Large intestine (tissue), 3 donors: ENCODE measurements at regions not wholly inside any gene's neighbourhood (a gene's known extent, or its start where the extent isn't known, plus 50 kb on each side); places are given as distances from the start of the nearest gene placed in this dataset.

ENCODE experiments used
- DNase-seq, 2 donors: peaks; one replicate each; pipeline versions ENCODE4 v3.0.0 to v3.0.0-alpha.2; 2013
- H3K27ac ChIP-seq: one replicate; pipeline ENCODE4 v1.5.1; 2013; ENCODE audit warnings: low read length
- H3K27me3 ChIP-seq: 2 replicates; pipeline ENCODE4 v1.6.1; 2013; ENCODE audit warnings: low read length; ENCODE audit not compliant: control insufficient read depth, insufficient read depth
- H3K36me3 ChIP-seq: 2 replicates; pipeline ENCODE4 v1.6.1; 2013; ENCODE audit warnings: low read length; ENCODE audit not compliant: control insufficient read depth, insufficient read depth
- H3K4me1 ChIP-seq: one replicate; pipeline ENCODE4 v1.6.1; 2013; ENCODE audit warnings: low read length; ENCODE audit not compliant: control insufficient read depth, insufficient read depth
- H3K4me3 ChIP-seq: one replicate; pipeline ENCODE4 v1.5.1; 2013; ENCODE audit warnings: low read length
- H3K9me3 ChIP-seq: one replicate; pipeline ENCODE4 v1.6.1; 2013; ENCODE audit warnings: mild to moderate bottlenecking, low read depth, low read length, moderate library complexity; ENCODE audit not compliant: control insufficient read depth
- WGBS: methylation state at CpG from one replicate; pipeline ENCODE4 v1.1.5; 2013; ENCODE audit warnings: low lambda C conversion rate; ENCODE audit not compliant: insufficient coverage; 5-methylcytosine and 5-hydroxymethylcytosine counted together

DNA sequence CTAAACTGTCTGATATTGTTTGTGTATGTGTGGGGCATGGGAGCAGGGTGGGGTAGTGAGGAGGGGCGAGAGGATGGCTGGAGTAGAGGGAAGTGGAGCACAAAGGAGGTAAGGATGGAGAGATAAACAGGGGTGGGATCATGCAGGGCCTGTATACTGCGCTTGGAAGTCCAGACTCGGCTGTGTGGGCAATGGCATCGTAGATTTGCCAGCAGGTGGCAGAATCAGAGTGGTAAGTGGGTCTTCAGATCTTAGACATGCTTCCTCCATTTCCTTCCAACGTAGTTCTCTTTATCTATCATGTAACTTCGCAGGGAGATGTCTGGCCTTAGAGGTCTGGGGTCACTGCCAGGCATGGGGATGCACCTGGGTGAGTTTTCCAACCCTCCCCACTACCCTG, 155.5 kb downstream of the PDGFRA start:
- no peaks in the 10 kb centered on the region for H3K9me3 ChIP-seq
- WGBS: 80% methylated on average over 1 of the region's 6 CpGs
- no peaks in the 10 kb centered on the region for H3K4me1 ChIP-seq
- DNase-seq: peak; percentile 9 to 16
- no peak overlapping the region for H3K4me3 ChIP-seq
- peak overlapping the region; percentile 26 for H3K27ac ChIP-seq
- no peaks in the 10 kb centered on the region for H3K27me3 ChIP-seq
- H3K36me3 ChIP-seq: no peaks in the 10 kb centered on the region

DNA sequence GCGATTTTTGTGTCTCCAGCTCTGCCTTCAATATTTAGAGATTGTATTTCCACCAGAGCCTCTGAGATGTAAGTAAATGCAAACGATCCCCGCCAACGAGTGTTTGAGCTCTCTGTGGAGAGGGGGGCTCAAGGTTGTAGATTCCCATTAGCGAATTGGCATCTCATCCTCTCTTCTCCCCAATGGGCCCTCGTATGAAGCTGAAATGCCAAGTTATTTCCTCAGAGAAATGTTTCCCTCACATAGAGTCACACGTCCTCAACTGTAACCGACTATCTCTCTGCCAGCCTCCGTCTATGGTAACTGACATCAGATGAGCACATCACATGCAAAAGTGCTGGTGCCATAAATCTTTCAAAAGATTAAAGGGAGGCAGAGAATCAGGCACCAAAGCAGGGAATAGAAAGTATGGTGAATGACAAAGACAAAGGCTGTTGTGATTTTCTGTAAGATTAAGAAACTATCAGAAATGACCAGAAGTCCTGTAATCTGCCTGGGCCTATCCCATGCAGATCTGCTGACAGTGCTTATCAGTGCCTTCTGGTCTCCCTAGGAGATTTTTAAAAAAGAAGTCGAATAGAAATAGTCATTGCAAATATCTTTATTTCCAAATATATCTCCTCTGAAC, 157.1 kb downstream of the PDGFRA start:
- Histone ChIP-seq H3K36me3 (no peaks in the 10 kb centered on the region), H3K27me3 (no peaks in the 10 kb centered on the region), H3K9me3 (no peaks in the 10 kb centered on the region), H3K27ac (no peak overlapping the region), H3K4me3 (no peak overlapping the region), H3K4me1 (no peaks in the 10 kb centered on the region)
- 100% methylated on average over 1 of the region's 10 CpGs for WGBS
- no peak for DNase-seq

DNA sequence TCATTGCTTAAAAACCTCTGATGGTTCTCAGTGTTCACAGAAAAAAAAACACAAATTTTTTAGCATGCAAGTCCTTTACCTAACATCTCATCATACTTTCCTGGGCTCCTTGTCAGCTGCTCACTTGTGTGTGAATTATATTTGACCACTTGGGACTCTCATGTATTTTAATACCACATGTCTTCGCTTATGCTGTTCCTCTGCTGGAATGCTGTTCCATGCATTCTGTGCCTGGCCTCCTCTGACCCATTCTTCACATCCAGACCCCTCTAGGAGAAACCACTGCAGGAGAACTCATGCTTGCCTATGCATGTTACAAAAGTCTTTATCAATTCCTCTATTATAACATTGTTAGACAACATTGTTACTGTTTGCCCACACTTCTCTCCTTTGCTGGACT, 157.6 kb downstream of the PDGFRA start:
- no CpG with 5 or more reads among the region's 1 CpG for WGBS
- H3K27ac ChIP-seq: no peak overlapping the region
- no peaks in the 10 kb centered on the region for H3K27me3 ChIP-seq

DNA sequence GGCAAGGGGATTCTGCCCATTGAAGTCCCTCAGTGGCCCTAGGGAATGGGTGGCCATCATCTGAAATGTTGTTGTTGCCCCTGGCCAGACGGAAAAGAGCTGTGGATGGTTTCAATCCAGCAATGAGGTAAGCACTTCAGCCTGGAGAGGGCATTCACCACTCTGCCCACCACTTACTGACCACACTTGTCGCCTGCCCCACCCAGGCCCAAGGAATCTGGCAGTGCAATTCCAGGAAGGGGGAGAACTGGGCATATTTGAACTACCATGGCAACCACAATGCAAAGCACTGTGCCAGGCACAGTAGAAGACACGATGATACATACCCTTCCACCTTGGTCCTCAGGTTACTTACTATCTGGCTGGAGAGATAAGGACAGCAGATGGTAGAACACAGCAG, 161.6 kb downstream of the PDGFRA start:
- Histone ChIP-seq H3K4me3 (no peak overlapping the region), H3K4me1 (no peaks in the 10 kb centered on the region), H3K27ac (no peak overlapping the region), H3K27me3 (no peaks in the 10 kb centered on the region), H3K9me3 (no peaks in the 10 kb centered on the region), H3K36me3 (no peaks in the 10 kb centered on the region)
- WGBS: no CpG with 5 or more reads among the region's 3 CpGs
- DNase-seq: no peak

More for the DNA sequence above, 157.6 kb downstream of the PDGFRA start:
- Histone ChIP-seq H3K4me3 (no peak overlapping the region), H3K36me3 (no peaks in the 10 kb centered on the region), H3K4me1 (no peaks in the 10 kb centered on the region), H3K9me3 (no peaks in the 10 kb centered on the region)
- DNase-seq: no peak

DNA sequence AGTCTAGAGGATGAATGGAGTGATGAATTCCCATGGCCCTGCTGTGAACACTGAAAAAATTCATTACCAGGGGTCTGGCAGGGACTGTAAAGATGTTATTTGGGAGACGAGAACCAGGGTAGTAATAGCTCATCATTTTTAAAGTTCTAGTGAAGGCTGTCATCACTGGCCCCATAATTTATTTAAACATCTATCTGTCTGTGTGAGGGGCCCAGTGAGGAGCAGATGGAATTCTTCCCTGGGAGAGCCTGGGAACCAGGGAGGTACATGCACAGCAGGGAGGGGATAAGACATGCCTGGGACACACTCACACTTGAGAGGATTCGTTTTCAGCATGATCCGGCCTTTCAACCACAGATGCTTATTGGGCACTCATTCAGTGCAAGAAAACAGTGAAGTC, 162.0 kb downstream of the PDGFRA start:
- Histone ChIP-seq H3K4me1 (no peaks in the 10 kb centered on the region), H3K9me3 (no peaks in the 10 kb centered on the region), H3K4me3 (no peak overlapping the region), H3K27ac (no peak overlapping the region), H3K36me3 (no peaks in the 10 kb centered on the region), H3K27me3 (no peaks in the 10 kb centered on the region)
- WGBS: 40% methylated on average over 1 of the region's 3 CpGs
- no peak for DNase-seq

DNA sequence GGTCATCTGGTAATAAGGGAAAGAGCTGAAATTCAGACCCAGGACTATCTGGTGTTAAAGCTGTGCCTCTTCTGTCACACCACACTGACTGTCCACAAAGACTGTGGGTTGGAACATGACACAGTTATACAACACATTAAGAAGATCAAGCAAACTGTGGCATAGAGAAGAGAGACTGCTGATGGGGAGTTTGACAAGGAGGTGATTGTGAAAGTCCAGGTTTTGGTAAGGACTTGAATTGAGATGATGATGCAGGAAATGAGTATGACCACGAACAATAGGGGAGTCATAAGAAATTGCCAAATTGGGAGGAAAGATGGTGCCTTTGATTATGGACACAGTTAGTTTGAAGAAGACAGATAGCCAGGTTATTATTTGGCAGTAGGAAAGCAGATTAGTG, 163.4 kb downstream of the PDGFRA start:
- 88% methylated on average over 1 of the region's 1 CpG for WGBS

DNA sequence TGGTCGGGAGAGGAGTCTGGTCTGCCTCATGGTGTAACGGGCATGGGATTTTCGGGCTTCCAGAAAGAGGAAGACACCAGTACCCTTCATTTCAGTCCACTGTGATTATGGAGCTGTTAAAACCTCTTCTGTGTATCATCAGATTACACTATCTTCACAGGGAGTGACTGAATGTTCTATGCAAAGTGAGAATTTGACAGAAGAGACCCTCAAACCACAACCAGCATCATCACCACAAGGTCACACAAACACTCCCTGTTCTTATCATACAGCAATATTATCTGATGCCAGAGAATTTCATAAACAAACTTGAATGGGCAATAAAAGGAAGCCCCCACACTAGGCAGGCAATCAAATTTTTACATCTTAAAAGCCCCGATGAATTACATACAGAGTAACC, 164.2 kb downstream of the PDGFRA start:
- Histone ChIP-seq H3K27ac (no peak overlapping the region), H3K4me3 (no peak overlapping the region), H3K36me3 (no peaks in the 10 kb centered on the region), H3K27me3 (no peaks in the 10 kb centered on the region), H3K4me1 (no peaks in the 10 kb centered on the region), H3K9me3 (no peaks in the 10 kb centered on the region)
- WGBS: 67% methylated on average over 1 of the region's 4 CpGs
- DNase-seq: no peak

More for the DNA sequence above, 163.4 kb downstream of the PDGFRA start:
- no peaks in the 10 kb centered on the region for H3K36me3 ChIP-seq
- H3K27me3 ChIP-seq: no peaks in the 10 kb centered on the region
- H3K9me3 ChIP-seq: no peaks in the 10 kb centered on the region
- no peak overlapping the region for H3K27ac ChIP-seq
- DNase-seq: no peak
- no peak overlapping the region for H3K4me3 ChIP-seq
- no peaks in the 10 kb centered on the region for H3K4me1 ChIP-seq

DNA sequence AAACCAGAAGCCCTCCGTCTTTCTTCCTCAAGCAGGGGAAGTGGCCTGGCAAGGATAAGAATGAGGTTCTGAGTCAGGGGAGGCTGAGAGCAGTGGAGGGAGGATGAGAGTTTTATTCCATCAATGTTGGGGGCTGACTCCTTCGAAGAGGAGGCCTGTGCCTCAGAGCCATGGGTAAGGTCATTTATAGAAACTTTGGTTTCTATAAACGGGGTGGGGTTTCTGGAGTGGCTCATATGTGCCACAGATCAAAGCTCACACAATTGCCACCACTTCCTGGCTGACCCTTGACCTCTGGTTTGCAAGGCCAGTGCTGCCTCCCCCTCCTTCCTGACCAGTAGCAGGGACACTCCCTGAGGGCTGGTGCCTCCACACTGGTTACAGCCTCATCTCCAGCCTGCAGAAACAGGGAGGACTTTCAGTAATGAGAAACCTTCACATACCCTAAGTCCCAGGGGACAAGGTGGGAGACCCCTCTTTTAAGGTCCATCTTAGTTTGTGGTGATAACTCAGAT, 166.0 kb downstream of the PDGFRA start:
- Histone ChIP-seq H3K36me3 (no peaks in the 10 kb centered on the region), H3K4me3 (no peak overlapping the region), H3K9me3 (no peaks in the 10 kb centered on the region), H3K27me3 (no peaks in the 10 kb centered on the region), H3K27ac (no peak overlapping the region), H3K4me1 (no peaks in the 10 kb centered on the region)
- no CpG with 5 or more reads among the region's 3 CpGs for WGBS
- DNase-seq: no peak

DNA sequence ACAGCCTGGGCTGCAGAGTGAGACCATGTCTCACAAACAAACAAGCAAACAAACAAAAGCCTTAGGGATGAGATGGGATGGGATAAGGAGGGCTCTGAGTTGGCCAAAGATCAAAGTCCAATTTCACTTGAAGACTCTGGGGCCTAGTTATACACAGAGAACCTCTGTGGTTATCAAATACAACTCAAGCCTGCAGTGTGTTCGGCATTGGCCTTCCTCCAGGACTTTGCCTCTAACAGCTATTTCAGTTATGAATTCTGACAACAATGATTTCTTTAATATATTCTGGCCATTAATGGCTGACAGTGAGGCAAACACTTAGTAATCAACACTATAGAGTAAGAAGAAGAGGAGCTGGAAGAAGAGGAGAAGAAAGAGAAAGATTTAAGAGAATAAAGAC, 171.1 kb downstream of the PDGFRA start:
- Histone ChIP-seq H3K4me1 (no peaks in the 10 kb centered on the region), H3K27ac (no peak overlapping the region), H3K36me3 (no peaks in the 10 kb centered on the region), H3K4me3 (no peak overlapping the region), H3K9me3 (no peaks in the 10 kb centered on the region), H3K27me3 (no peaks in the 10 kb centered on the region)
- WGBS: 0% methylated on average over 1 of the region's 1 CpG
- no peak for DNase-seq

DNA sequence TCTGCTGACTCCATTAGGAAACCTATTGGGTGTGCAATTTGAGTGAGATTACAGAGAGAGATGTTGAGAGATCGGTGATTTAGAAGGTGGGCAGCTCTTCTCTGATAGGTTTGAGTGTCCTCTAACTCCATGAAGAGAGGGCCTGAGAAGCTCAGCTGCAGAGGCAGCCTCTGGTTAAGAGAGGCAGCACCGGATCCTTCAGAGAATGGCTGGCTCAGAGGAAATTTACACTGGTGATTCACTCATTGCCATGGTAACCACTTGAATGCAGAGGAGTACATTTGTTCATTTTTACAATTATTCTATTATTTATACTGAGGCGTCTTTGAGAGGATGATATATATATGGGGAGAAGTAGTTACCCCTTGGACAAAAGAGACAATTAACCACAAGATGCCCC, 171.7 kb downstream of the PDGFRA start:
- H3K27ac ChIP-seq: no peak overlapping the region
- H3K36me3 ChIP-seq: no peaks in the 10 kb centered on the region
- H3K4me3 ChIP-seq: no peak overlapping the region
- no peaks in the 10 kb centered on the region for H3K4me1 ChIP-seq
- WGBS: no CpG with 5 or more reads among the region's 3 CpGs
- DNase-seq: peak in 1 of 2 donors; percentile 10
- H3K9me3 ChIP-seq: no peaks in the 10 kb centered on the region
- H3K27me3 ChIP-seq: no peaks in the 10 kb centered on the region

DNA sequence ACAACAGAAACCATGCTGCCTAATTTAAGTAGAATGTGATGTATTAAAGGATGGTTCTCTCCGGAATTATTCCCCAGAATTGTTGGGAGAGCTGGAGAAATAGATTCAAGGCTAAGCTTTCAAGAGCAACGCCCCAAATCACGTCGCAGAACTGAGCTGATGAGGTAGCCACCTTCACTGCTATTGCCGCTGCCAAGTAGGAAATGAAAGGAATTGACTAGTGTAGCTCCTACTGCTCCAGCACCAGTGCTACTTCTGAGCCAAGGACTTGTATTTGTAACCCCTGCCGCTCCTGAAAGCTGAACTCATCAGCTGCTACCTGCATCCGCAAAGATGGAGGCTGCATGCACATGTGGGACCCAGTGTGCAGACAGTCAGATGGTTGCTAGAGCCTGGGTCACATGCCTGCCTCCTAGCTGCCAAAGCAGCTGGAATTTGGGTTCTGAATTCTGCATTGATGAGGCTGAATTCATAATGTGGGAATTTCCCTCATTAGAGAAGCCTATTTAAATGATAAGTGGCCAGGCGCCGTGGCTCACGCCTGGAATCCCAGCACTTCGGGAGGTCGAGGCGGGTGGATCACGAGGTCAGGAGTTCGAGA, 173.9 kb downstream of the PDGFRA start:
- no peak overlapping the region for H3K27ac ChIP-seq
- 86% methylated on average over 1 of the region's 15 CpGs for WGBS
- H3K27me3 ChIP-seq: no peaks in the 10 kb centered on the region
- H3K4me3 ChIP-seq: no peak overlapping the region
- no peaks in the 10 kb centered on the region for H3K4me1 ChIP-seq
- no peaks in the 10 kb centered on the region for H3K9me3 ChIP-seq
- DNase-seq: no peak
- no peaks in the 10 kb centered on the region for H3K36me3 ChIP-seq
